Spleen (tissue), 7 donors: ENCODE measurements at regions not wholly inside any gene's neighbourhood (a gene's known extent, or its start where the extent isn't known, plus 50 kb on each side); places are given as distances from the start of the nearest gene placed in this dataset.
"Not testable (repeated sequence)": the region's sequence is repeated elsewhere in the genome, so short reads cannot be mapped to it uniquely, and the experiment has no call there.

ENCODE experiments used
- POLR2A ChIP-seq, 3 donors: fragments of 450-650 bp; IDR thresholded peaks; one replicate each; pipeline ENCODE4 v1.5.1; 2017; ENCODE audit warnings: antibody characterized with exemption in 3 of 3, mild to moderate bottlenecking in 1 of 3
- POLR2AphosphoS5 ChIP-seq, 3 donors: sonication (generic); formaldehyde crosslinking; IDR thresholded peaks; one replicate each; pipeline ENCODE4 v1.5.1; 2017; ENCODE audit warnings: antibody characterized with exemption in 3 of 3
- TF ChIP-seq, protein P1 (sequence below), 11 experiments: fragments of 200-600 bp in 7 of 11; fragments of 450-650 bp in 4 of 11; sonication (generic) in 4 of 11; IDR thresholded peaks in 8 of 11; conservative IDR thresholded peaks in 3 of 11; 1 replicate in 7 of 11; 2 replicates in 4 of 11; pipeline versions ENCODE4 v1.4.0 to v1.8.0; 2016 to 2021; ENCODE audit warnings: antibody characterized with exemption in 11 of 11, inconsistent platforms in 4 of 11, mild to moderate bottlenecking in 1 of 11
- donor health status: DM: no; HTN: no; CAD: no; lungs with moderate emphysema.
- donor health status: DM: no; HTN: no; CAD: no.
- donor health status: DM: no; HTN: no; CAD: no.

- TF ChIP-seq, protein P1, sequence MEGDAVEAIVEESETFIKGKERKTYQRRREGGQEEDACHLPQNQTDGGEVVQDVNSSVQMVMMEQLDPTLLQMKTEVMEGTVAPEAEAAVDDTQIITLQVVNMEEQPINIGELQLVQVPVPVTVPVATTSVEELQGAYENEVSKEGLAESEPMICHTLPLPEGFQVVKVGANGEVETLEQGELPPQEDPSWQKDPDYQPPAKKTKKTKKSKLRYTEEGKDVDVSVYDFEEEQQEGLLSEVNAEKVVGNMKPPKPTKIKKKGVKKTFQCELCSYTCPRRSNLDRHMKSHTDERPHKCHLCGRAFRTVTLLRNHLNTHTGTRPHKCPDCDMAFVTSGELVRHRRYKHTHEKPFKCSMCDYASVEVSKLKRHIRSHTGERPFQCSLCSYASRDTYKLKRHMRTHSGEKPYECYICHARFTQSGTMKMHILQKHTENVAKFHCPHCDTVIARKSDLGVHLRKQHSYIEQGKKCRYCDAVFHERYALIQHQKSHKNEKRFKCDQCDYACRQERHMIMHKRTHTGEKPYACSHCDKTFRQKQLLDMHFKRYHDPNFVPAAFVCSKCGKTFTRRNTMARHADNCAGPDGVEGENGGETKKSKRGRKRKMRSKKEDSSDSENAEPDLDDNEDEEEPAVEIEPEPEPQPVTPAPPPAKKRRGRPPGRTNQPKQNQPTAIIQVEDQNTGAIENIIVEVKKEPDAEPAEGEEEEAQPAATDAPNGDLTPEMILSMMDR (IDR thresholded peaks at IDR 0.05 in 8 of 11, conservative IDR thresholded peaks at IDR 0.05 in 3 of 11) = not testable (repeated sequence)
- not testable (repeated sequence) for TF ChIP-seq POLR2AphosphoS5, POLR2A (IDR thresholded peaks at IDR 0.05)
These were observed 1305.9 kb upstream of the NRXN1 start for GRCh38 chr2:52337786-52338185.
